Right renal cortex interstitium (tissue), 3 donors: ENCODE measurements at regions not wholly inside any gene's neighbourhood (a gene's known extent, or its start where the extent isn't known, plus 50 kb on each side); places are given as distances from the start of the nearest gene placed in this dataset.
"Not testable (repeated sequence)": the region's sequence is repeated elsewhere in the genome, so short reads cannot be mapped to it uniquely, and the experiment has no call there.

Source experiments
- DNase-seq, 3 donors: peaks; one replicate each; pipeline ENCODE4 v3.0.0-alpha.2; 2013; ENCODE audit warnings: low read depth in 3 of 3, low spot score in 2 of 3

GRCh38 chr3:177899275-177900067 lies 636.8 kb upstream of the KCNMB2 start:
- no peak for DNase-seq

- DNase-seq: no peak
Measured at GRCh38 chr3:177902876-177903275, 633.4 kb upstream of the KCNMB2 start.

GRCh38 chr3:177904621-177905020 lies 631.6 kb upstream of the KCNMB2 start:
- DNase-seq: no peak

DNA sequence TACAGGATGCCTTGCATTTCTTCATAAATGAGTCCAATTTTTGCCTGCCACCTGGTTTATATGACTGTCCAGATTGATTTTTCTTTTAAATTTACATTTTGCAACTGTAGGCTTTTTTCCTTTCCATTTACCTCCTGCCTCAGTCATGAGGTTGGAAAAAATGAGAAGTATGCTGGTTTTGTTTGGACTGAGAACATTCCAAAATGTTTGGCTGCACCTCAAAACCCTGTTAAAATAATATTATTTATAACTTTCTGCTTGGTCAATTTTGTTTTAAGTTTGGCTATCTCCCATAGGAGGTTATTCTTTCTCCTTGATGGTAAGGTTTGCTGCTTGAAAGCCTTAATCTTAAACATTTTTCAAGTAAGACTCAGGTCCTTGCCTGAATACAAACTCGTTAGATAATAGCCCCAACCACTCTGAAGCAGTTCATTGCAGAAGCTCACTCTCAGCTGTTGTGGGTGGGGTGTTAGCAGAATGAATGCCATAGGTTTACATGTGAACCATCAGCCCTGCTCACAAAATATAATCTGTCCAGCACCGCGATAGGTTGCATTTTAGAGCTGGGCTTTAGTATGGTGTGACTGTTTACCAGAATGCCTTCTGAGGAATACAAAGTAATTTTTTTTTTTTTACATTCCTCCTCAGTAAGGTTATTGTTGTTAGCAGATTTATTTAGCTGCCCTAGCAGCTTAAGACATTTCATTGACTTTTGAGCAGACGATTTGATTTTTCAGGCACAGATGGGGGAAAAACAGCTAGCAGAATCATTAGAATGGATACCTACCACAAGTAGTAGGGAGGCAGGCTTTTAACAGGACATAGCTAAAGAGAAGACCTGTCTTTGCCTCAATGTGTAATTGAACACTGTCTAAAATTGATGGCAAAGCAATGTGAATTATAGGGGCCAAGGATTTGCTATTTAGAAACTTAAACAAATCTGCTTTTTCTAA lies 630.8 kb upstream of the KCNMB2 start:
- DNase-seq: no peak

DNA sequence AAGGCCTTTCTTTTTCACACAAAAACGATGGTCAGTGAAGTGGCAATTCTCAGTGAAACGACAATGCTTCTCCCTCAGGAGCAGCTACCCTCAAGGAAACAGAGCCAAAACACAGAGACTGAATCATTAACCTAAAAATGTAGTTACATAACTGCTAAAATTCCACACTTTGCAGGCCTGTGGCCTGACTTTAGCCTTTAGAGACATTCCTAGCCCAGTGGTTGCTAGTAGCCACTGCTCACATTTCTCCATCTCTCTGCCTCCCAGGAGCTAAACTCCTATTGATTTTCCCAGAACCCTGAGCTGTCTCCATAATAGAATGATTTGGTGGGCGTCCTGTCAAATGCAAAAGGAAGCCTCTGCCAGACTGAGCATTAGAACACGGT lies 630.1 kb upstream of the KCNMB2 start:
- DNase-seq: no peak

DNA sequence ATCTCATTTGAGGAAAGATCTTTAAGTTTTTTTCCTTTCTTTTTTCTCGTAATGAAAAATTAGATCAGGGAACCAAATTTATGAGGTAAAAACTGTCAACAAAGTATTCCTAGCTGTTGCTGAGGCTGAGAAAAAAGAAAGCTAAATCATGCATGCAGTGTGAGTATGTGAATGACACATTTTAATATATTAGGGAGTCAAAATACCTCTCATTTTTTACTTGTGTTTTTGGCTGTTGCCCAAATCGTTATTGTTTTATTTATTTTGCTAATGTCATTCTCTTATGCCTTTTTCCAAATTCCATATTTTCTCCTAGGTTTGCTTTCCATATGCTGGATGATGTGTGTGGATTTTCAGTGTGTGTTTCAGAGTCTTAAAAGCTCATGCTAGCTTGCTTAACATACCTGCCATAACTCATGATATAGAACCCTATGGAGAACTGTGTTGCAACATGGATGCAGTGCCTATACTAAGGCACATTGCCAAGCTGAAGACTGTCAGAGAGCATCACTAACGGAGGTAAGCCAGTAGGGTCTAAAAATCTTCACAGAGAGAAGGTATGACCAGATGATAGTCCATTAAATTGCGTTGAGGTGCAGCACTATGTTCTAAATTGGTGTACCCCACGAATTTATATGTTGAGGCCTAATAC lies 629.5 kb upstream of the KCNMB2 start:
- DNase-seq: no peak

DNA sequence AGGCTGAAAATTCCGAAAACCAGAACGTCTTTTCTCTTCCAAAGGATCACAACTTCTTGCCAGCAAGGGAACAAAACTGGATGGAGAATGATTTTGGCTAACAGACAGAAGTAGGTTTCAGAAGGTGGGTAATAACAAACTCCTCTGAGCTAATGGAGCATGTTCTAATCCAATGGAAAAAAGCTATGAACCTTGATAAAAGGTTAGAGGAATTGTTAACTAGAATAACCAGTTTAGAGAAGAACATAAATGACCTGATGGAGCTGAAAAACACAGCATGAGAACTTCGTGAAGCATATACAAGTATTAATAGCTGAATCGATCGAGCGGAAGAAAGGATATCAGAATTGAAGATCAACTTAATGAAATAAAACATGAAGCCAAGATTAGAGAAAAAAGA lies 626.7 kb upstream of the KCNMB2 start:
- not testable (repeated sequence) for DNase-seq

DNA sequence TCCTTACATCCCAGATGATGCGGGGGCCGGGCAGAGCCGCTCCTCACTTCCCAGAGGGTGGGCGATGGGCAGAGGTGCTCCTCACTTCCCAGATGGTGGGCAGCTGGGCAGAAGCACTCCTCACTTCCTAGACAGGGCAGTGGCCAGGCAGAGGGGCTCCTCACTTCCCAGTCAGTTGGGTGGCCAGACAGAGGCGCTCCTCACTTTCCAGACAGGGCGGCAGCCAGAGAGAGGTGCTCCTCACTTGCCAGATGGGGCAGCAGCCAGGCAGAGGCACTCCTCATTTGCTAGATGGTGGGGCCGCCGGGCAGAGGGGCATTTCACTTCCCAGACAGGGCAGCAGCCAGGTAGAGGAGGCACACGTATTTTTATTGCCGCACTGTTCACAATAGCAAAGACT lies 622.0 kb upstream of the KCNMB2 start:
- DNase-seq: no peak

DNA sequence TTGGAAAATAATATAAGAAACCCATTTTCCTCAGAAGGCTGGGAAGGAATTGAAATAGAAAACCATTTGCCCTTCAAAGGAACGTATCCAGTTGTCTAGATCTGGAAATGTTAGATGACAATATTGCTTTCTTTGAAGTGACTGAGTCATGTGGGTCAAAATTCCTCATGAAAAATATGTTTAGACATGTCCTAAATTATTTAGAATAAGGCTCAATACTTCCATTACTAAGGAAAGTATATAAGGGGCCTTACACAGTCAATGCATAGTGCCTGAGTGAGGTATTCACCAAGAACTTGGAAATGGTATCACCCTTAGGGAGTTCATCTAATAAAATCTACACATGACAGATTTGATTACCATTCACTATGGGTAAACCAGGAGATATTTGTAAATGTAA lies 619.8 kb upstream of the KCNMB2 start:
- DNase-seq: no peak

- no peak for DNase-seq
Measured at GRCh38 chr3:177917234-177917861, 618.9 kb upstream of the KCNMB2 start.

- DNase-seq: no peak
Measured at GRCh38 chr3:177921153-177921552, 615.1 kb upstream of the KCNMB2 start.

DNA sequence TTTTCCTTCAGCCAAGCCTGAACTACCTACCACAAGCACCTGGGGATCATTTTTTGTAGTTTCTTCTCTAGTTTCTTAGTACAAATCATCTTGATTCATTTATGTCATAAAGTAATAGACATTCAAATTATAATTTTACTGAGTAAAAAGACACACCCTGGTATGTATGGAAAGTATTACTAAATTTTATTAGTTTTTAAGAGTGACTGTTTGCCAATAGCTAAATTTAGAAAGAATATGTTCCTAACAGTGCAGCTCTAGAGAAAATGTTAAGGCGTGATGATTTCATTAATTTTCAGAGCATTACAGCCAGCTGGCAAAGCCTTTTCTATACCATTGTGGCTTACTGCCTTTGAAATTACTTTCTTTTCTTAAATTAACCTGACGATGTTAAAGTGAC lies 612.0 kb upstream of the KCNMB2 start:
- no peak for DNase-seq

DNA sequence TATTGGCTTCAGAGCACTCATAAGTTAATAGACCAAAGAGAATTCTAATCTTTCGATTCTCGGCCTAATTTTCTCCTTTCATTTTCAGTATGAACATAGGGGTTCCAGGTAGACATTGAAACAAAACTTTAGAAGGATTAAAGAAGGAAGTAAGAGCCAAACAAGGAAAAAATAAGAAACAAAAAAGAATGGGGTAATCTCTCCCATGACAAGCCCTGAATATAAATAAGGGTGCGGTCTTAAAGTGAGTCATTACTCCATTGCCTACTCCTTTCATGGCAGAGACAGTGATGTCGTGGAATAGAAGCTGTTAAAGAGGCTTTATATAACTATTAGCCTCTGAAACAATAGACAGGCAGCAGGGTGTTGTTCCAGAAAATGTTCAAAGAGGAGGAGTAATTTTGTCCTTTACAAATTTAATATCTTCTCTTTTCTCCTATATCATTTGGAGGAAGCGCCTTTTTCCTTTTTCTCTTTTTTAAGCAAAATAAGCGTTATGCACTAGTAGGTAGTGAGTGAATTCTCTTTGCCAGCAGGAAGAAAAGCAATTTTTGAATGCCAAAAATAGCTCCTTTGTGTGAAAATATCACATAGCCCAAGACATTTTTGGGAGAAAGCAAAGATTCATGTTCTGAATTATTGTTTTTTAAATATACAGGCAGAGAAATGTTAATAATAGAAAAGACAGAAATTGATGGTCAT lies 607.9 kb upstream of the KCNMB2 start:
- DNase-seq: no peak

GRCh38 chr3:177929310-177929709 lies 606.9 kb upstream of the KCNMB2 start:
- no peak for DNase-seq

DNA sequence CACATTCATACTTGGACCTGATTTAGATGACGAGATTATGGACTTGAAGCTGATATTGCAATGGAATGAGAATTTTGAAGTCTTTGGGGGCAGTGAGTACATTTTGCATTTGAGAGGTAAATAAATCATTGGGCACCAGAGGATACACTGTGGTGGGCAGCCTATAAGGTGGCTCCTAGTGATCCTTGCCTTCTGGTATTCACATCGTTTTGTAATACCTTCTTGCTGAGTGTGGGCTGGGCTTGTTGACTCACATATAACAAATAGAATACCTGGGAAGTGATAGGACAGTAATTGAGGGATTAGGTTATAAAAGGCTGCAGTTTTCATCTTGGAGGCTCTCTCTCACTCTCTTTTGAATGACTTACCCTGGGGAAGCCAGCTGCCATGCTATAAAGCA lies 605.5 kb upstream of the KCNMB2 start:
- no peak for DNase-seq

- DNase-seq: no peak
Measured at GRCh38 chr3:177931346-177931745, 604.9 kb upstream of the KCNMB2 start.

- no peak for DNase-seq
Measured at GRCh38 chr3:177932346-177932745, 603.9 kb upstream of the KCNMB2 start.

- no peak for DNase-seq
Measured at GRCh38 chr3:177932750-177933660, 603.2 kb upstream of the KCNMB2 start.
